HG02852 (cell line): ENCODE measurements at regions not wholly inside any gene's neighbourhood (a gene's known extent, or its start where the extent isn't known, plus 50 kb on each side); places are given as distances from the start of the nearest gene placed in this dataset.

Source experiments
- ATAC-seq: cut with Tn5 transposase; IDR thresholded peaks from one replicate; pipeline ENCODE4 v1.9.1; 2021; ENCODE audit warnings: mild to moderate bottlenecking, moderate library complexity; ENCODE audit not compliant: unreplicated experiment

DNA sequence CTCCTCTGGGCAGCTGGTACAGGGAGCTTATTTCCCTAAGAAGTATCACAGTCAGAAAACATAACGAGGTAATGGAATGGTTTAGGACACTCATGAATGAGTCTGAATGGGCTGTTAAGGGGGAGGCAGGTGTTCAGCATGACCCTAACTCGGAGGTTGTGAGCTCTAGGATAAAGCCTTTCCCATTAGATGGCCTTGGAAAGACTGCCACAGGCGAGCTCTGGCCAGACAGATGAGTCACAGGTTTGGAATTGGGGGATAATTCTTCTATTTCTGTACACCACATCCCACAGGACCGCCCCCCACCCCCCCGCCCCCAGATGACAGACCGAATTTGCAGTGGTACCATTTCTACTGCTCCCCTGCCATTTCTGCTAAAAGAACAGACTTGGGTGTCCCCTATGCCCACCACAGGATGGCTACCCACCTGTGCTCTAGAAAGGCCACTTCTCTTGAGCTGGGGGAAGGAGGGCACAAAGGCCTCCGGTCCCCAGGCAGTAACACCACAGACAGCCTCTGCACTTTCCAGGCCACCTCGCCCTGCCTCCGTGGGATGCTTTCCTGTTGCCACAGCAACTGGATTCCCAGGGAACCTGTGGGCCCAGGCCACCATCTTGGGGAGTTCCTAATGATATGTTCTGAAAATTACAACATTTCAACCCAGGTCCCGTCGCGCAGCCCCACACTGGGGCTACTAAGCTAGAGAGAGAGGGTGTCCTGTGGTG is 76.7 kb downstream of the TRIM29 start:
- no peak for ATAC-seq

DNA sequence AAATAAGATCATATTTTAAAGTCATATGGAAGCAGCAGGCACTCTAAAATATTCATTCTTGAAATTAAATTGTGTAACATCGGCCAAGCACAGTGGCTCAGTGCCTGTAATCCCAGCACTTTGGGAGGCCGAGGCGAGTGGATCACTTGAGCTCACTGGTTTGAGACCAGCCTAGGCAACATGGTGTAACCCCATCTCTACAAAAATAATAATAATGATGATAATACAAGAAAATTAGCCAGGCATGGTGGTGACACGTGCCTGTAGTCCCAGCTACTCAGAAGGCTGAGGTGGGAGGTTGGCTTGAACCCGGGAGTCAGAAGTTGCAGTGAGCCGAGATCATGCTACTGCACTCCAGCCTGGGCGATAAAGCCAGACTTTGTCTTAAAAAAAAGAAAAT is 77.4 kb downstream of the TRIM29 start:
- no peak for ATAC-seq

DNA sequence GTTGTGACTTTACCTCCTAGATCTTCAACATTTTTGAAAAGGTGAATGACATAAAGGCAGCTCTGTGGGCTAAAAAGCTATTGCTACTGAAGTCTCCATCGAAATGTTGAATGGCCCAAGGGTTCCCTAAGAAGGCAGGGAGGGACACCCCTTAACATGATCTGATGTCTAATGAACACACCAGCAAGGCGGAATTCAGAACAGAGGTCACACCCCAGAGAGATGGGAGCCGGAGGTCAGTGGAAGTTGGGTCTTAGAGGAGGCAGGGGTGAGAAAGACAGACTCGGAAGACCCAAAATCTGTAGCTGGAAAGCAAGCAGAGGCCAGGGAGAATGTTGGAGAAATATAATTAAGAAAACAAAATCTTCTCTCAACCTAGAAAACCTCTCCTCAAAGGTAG is 79.0 kb downstream of the TRIM29 start:
- no peak for ATAC-seq

DNA sequence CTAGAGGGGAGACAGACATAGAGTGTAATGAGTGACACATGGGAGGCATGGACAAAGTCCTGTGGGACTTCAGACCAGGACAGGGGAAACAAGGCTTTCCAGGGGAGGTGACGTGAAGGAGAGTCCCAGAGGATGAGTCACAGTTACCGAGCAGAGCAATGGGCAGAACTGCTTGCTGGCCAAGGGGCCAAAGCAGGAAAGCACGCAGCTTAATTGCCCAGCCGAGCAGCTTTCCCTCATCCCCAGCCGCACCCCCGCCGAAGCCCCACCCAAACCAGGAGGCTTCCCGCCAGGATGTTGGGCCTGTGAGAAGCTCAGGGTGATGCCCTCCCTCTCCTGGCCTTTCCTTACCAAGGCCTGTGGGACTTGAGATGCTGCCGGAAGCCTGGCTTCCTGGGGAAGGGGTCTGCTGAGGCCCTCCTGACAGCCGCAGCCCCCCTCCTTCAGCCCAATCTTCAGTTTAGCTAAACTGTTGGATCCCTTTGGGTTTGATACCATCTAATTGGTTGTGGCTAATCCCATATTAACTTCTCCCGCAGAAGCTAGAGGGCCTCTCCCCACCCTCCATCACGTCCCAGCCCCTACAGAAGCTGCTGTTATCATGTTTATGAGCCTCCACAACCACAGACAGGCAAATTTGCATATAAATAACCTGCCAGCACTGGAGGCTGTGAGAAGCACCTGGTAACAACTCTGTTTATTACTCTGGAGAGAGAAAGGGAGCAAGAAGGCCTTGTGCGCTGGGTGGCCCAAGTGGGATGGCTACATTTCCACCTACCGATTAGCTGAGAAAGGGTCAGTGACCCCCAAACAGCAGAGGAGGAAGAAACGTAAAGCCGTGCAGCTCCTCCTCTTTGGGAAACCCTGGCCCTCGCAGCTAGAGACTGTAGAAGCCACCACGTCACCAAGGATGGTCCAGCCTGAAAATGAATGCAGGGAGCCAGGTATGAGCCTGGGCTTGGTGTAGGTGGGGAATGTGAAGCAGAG is 80.0 kb downstream of the TRIM29 start:
- no peak for ATAC-seq

DNA sequence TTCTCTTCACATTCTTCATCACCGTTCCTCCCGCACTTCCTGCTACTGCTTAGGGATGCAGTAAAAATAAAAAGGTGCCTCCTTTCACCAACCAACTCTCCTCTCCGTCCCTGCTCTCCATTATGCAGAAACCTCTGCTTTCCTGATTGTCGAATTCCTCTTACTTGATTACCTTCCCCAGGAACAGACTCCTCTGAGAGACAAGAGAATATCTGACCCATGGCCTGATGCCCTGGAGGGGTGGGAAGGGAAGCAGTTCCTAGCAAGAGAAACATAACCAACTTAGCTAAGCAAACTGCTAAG is 80.9 kb downstream of the TRIM29 start:
- ATAC-seq = no peak

DNA sequence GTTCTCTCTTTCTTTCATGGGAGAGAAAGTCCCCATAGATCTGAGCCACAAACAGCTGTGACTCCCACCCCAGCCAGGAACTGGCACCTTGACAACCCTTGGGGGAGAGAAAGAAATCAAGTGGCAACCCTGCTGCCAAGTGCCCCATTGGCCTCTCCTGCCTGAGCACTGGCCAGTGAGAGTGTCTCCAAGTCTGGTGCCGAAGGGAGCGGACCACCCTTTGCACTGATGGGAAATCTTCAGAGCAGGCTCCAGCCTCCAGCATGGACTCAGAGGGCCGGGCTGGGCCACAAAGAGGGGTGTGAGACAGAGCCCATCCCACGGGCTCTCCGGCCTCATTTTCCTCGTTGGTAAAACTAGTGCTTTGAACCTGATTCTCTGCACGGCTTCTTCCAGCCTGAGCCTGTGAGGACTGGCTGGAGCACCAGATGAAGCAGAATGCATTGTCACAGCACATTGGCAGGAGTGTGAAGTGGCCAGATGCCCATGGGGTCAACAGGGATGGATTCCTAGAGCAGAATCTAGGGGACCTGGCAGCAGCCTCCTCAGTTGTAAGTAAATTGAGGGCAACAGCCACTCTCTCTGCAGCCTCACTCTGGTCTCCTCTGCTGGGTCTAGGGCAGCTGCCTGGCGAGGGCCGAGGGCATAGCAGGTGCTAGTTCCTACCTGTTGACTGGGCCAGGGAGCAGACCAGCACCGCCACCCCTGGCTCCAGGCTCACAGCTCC is 81.4 kb downstream of the TRIM29 start:
- no peak for ATAC-seq

DNA sequence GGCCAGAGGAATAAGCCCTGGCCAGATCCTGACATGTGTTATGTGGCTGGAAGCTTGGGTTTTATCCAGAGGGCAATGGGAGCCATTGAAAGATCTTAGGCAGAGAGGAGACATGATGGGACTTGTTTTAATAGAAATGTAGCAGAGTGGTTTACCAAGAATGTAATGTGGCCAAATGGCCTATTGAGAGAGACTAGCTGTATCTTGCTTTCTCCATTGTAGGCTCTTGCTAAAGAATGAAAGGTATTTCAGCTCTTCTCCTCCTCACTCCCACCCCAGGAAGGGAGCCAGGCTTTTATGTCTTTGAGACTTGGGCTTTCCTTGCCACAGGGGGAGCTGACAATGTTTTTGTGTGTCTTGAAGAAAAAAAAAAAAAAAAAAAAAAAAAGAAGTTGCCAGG is 82.3 kb downstream of the TRIM29 start:
- no peak for ATAC-seq

DNA sequence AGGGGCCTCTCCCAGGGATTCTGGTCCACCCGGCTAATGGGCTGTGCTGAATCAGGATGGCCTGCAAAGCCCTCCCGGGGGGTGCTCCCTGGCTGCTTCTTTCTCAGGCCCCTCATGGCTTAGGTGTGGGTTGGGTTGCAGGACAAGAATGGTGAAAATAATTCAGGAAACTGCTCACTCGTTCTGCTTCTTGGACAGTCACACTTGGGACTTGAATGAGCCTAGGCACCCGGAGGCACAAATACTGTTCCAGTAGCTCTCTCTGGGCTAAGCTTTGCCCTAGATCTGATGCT is 83.2 kb downstream of the TRIM29 start:
- no peak for ATAC-seq

DNA sequence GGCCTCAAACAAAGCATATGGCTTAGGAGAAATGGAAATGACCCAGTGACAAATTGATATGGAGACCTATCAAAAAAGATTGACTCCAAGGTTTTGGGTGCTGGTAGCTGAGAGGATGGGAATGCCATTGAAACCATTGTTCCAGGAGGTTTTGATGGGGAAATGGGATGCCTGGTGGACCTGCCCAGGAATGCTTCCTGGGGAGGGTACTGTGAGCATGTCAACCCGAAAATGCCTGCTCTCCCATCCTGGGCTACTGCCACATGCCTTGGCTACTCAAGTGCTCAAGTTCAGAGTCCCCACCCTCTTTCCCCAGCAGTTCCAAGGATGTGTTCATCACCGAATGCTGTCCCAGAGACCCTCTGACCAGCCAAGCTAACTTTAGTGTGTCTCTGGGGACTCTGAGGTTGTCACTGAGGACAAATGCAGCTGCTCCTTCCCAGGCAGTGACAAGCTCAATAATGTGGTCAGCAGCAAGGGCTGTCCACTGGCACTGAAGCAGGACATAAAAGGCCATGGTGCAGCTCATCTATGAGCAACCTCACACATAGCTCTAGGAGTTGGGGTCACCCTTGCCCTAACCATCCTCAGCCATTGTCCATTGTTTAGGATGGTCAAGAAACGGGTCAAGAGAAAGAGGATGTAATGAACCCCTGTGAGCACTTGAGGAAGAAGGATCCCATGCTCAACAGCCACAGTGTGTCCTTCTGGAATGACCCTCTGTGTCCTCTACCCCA is 83.7 kb downstream of the TRIM29 start:
- no peak for ATAC-seq

DNA sequence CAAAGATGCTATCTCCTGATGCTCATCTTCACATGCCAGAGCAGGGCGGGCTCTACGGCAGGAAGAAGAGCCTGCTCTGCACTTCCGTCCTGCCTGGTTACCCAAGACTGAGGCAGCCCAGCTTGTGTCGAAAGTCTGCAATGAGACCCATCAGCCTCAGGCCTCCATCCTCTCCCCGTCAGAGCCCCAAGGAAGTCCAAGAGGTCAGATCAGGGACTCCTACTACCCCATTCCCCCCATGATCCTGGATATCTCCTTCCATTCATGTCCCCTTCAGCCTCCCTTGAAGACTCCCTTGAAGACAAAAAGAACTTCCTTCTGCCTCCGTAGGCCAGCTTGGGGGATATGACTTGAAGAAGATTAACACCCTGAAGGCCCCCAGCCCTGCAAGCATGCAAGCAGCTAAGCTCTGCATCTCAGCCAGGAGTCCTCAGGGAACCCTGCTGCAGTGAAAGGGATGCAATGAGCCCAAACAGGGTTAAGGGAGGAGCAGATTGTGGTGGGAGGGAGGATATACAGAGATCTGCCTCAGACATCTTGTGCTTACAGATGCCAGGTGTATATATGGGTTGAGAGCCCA is 85.6 kb downstream of the TRIM29 start:
- no peak for ATAC-seq

DNA sequence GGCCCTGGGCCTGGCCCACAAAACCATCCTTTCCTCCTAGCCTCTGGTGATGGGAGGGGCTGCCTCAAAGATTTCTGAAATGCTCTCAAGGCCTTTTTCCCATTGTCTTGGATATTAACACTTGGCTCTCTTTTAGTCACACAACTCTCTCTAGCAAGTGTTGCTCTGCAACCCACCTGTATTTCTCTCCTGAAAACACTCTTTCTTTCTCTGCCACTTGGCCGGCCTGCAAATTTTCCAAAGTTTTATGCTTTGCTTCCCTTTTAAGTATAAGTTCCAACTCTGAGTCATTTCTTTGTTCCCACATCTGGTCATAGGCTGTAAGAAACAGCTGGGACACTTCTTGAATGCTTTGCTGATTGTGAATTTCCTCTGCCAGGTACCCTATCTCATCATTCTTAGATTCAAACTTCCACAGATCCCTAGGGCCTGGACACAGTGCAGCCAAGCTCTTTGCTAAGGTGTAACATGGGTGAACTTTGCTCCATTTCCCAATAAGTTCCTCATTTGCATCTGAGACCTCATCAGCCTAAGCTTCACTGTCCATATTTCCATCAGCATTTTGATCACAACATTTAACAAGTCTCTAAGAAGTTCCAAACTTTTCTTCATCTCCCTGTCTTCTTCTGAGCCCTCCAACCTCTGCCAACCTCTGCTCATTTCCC is 93.8 kb downstream of the TRIM29 start:
- ATAC-seq = no peak

DNA sequence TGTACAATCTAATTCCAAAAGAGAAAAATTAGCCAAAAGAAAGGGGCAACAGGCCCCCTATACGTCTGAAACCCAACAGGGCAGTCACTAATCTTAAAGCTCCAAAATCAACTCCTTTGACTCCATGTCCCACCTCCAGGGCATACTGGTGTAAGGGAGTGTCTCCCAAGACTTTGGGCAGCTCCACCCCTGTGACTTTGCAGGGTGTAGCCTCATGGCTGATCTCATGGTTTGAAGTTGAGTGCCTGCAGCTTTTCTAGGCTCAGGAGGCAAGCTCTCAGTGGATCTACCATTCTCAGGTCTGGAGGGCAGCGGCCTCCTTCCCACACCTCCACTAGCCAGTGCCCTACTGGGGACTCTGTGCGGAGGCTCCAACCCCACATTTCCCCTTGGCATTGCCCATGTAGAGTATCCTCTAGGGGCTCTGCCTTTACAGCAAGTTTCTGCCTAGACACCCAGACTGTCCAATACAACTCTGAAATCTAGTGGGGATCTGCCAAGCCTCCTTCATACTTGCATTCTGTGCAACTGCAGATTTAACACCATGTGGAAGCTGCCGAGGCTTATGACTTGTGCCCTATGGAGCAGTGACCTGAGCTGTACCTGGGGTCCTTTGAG is 94.5 kb downstream of the TRIM29 start:
- ATAC-seq = no peak

DNA sequence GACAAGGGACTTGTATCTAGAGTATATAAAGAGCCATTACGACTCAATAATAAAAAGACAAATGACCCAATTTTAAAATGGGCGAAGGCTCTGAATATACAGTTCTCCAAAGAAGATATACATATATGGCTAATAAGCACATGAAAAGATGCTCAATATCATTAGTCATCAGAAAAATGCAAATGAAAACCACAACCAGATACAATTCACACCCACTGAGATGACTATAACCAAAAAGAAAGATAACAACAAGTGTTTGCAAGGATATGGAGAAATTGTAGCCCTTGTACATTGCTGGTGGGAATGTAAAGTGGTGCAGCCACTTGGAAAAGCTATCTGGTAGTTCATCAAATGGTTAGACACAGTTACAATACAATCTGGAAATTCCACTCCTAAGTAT is 96.3 kb downstream of the TRIM29 start:
- no peak for ATAC-seq

DNA sequence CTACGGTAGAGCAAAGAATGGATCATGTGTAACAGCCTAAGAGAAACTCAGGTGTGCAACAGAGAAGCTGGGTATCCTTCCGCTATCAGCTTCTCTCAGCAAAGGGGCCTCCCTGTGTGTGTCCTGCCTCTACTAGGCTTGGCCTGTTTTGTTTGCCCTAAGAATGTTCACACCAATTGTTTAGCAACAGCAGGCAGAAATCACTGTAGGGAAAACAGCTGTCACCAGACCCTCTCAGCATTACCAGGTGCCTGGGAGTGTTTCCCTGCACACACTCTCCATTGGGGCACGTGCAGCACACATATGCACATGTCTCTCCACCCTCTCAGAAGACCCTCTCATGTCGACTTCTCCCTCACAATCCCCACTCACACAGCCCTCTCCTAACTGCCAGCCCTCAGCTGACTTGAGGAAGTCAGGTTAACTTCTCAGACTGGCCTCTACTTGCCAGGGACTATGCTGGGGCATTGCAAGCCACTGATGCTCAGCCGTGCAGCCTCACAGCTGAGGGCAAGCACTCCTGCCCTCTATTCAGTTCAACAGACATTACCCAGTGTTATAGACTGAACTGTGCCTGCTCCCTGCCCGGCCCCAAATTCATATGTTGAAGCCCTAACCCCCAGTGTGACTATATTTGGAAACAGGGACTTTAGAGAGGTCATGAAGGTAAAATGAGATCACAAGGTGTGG is 97.6 kb downstream of the TRIM29 start:
- no peak for ATAC-seq

DNA sequence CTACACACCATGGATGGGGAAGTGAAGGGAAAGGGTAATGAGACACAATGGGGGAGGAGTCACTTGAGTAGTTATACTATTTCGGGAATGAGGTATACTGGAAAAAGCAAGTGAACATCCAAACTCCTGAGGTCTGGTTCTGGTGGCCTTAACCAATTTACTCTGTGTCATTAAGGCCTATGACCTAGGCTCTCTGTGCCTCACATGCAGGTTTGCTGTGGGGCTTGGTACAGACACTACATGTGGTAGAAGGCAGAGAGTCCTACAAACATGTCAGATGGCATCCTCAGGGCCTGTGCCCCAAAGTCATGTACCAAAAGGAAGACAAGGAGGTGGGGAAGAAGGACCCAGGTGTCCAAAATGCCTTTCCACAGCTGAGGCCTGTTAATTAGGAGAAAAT is 98.9 kb downstream of the TRIM29 start:
- ATAC-seq = no peak

DNA sequence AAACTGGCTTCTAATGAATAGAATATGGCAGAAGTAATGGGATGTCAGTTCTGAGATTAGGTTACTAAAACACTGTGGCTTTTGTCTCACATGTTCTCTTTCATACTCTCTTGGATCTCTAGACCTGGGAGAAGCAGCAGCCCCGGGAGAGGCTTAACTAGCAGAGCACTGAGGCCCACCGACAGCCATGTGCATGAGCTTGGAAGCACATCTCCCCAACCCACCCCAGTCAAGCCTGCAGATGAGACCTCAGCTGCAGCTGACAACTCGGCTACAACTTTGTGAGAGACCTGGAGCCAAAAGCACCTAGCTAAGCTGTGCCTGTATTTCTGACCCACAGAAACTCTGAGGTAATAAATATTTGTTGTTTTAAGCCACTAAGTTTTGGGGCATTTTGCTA is 100.8 kb downstream of the TRIM29 start:
- no peak for ATAC-seq

DNA sequence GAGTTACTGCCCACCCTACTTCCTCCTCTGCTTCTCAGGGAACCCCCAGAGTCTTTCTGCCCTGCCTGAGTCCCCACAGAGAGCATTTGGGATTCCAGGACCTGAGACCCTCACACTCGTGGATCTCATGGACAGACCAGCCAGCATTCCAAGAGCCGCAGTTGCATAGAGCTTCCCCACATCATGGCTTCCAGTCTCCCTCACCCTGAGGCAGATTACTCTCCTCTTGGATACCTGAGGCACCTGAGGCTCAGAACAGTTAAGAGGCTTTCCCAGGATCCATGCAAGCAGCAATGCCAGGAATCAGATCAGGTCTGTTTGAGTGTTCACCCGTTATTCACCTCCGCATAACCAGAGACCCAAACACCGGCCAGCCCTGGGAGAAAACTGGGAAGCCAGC is 102.2 kb downstream of the TRIM29 start:
- no peak for ATAC-seq

DNA sequence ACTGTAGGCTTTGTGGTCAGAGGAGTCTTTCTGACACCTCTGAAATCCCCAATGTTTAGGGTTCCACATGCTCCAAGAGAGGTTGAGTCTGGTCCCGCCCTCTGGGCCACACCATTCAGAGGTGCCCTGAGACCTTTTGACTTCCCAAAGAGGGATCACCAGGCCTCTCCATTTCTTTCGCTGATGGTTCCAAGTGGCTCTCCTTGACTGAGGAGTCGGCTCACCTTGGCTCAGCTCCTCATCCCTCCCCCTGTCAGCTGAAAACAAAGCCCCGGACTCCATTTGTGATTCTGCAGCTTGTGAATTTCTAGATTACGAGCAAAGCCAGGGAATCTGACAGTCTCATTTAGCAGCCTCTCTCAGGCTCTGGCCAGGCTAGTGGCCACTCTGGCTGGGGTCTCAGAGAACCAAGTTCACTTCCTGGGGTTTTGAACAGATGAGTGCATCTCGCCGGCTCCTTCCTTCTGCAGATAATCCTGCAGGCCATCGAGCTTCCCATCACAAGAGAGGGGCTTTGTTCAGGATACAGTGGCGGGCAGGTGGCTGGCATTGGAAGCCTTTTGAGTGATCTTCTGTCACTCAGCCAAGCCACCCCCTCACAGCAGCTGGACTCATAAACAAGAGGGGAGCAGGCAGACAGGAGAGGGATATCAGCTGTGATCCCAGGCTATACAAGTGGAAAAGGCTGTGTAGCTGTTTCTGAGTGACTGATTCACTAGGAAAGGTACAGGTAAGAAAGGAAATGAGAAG is 102.9 kb downstream of the TRIM29 start:
- ATAC-seq = no peak
